H1 (cell line): ENCODE measurements at regions not wholly inside any gene's neighbourhood (a gene's known extent, or its start where the extent isn't known, plus 50 kb on each side); places are given as distances from the start of the nearest gene placed in this dataset.

Experiments used
- EP300 ChIP-seq, 2 experiments: IDR thresholded peaks; 1 replicate in 1 of 2; 2 replicates in 1 of 2; pipeline ENCODE4 v1.6.1; 2011 to 2012; ENCODE audit warnings: low read depth in 2 of 2, low read length in 2 of 2, mild to moderate bottlenecking in 2 of 2, borderline replicate concordance in 1 of 2, inconsistent platforms in 1 of 2, moderate library complexity in 1 of 2
- EZH2 ChIP-seq: fragments of 200-600 bp; sonication (generic); IDR thresholded peaks from 2 replicates; pipeline ENCODE4 v1.7.1; 2012; ENCODE audit warnings: low read depth, mild to moderate bottlenecking, moderate library complexity, low read length, inconsistent platforms; ENCODE audit not compliant: severe bottlenecking
- PHF8 ChIP-seq: fragments of 200-600 bp; sonication (generic); conservative IDR thresholded peaks from 2 replicates; pipeline ENCODE4 v1.7.1; 2012; ENCODE audit warnings: low read depth, mild to moderate bottlenecking, inconsistent platforms, low read length, moderate library complexity
- POLR2A ChIP-seq, 2 experiments: IDR thresholded peaks; 1 replicate in 1 of 2; 2 replicates in 1 of 2; pipeline ENCODE4 v1.6.1; 2011; ENCODE audit warnings: low read depth in 2 of 2, low read length in 2 of 2, mild to moderate bottlenecking in 2 of 2; ENCODE audit errors: control extremely low read depth in 1 of 2
- POLR2AphosphoS5 ChIP-seq: IDR thresholded peaks from 2 replicates; pipeline ENCODE4 v1.6.1; 2011; ENCODE audit warnings: low read depth, low read length
- RAD21 ChIP-seq, 2 experiments: IDR thresholded peaks in 1 of 2; conservative IDR thresholded peaks in 1 of 2; 2 replicates each; pipeline ENCODE4 v1.6.1; 2011; ENCODE audit warnings: low read depth in 2 of 2, low read length in 2 of 2, improper control_type of control experiment in 1 of 2, inconsistent platforms in 1 of 2, mild to moderate bottlenecking in 1 of 2, moderate library complexity in 1 of 2
- RNF2 ChIP-seq: fragments of 200-900, 300-1000 bp; sonication (generic); IDR thresholded peaks from 2 replicates; pipeline ENCODE4 v1.7.1; 2016; ENCODE audit warnings: borderline replicate concordance, low read depth, mild to moderate bottlenecking, antibody characterized with exemption, low read length; ENCODE audit not compliant: poor library complexity, severe bottlenecking; ENCODE audit errors: missing control alignments
- TF ChIP-seq, protein P1 (sequence below), 3 experiments: IDR thresholded peaks; 1 replicate in 2 of 3; 2 replicates in 1 of 3; pipeline versions ENCODE4 v1.5.1 to v1.6.1; 2011; ENCODE audit warnings: low read length in 3 of 3, mild to moderate bottlenecking in 3 of 3, inconsistent platforms in 2 of 3, low read depth in 1 of 3, moderate library complexity in 1 of 3; ENCODE audit not compliant: insufficient read depth in 1 of 3; ENCODE audit errors: control extremely low read depth in 1 of 3
- TF ChIP-seq, protein P2 (sequence below): IDR thresholded peaks from 2 replicates; pipeline ENCODE4 v1.6.1; 2012; ENCODE audit warnings: inconsistent platforms

- TF ChIP-seq RNF2 (no peak), EZH2 (no peak), POLR2A (IDR thresholded peaks at IDR 0.05; ENCODE audit: control extremely low read depth in 1 of 2, low read depth in 2 of 2, low read length in 2 of 2) (no peak), PHF8 (no peak), RAD21 (IDR thresholded peaks at IDR 0.05 in 1 of 2, conservative IDR thresholded peaks at IDR 0.05 in 1 of 2; ENCODE audit: low read depth in 2 of 2, low read length in 2 of 2) (no peak), EP300 (IDR thresholded peaks at IDR 0.05; ENCODE audit: borderline replicate concordance in 1 of 2, low read depth in 2 of 2, low read length in 2 of 2) (no peak), POLR2AphosphoS5 (no peak)
- TF ChIP-seq, protein P1, sequence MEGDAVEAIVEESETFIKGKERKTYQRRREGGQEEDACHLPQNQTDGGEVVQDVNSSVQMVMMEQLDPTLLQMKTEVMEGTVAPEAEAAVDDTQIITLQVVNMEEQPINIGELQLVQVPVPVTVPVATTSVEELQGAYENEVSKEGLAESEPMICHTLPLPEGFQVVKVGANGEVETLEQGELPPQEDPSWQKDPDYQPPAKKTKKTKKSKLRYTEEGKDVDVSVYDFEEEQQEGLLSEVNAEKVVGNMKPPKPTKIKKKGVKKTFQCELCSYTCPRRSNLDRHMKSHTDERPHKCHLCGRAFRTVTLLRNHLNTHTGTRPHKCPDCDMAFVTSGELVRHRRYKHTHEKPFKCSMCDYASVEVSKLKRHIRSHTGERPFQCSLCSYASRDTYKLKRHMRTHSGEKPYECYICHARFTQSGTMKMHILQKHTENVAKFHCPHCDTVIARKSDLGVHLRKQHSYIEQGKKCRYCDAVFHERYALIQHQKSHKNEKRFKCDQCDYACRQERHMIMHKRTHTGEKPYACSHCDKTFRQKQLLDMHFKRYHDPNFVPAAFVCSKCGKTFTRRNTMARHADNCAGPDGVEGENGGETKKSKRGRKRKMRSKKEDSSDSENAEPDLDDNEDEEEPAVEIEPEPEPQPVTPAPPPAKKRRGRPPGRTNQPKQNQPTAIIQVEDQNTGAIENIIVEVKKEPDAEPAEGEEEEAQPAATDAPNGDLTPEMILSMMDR (IDR thresholded peaks at IDR 0.05; ENCODE audit: control extremely low read depth in 1 of 3, insufficient read depth in 1 of 3, low read depth in 1 of 3, low read length in 3 of 3): no peak
- TF ChIP-seq, protein P2, sequence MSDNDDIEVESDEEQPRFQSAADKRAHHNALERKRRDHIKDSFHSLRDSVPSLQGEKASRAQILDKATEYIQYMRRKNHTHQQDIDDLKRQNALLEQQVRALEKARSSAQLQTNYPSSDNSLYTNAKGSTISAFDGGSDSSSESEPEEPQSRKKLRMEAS: no peak
Observed at GRCh38 chr18:33851546-33852078, 273.6 kb downstream of the ASXL3 start.
